ENCODE measurements at regions not wholly inside any gene's neighbourhood (a gene's known extent, or its start where the extent isn't known, plus 50 kb on each side); places are given as distances from the start of the nearest gene placed in this dataset.

GRCh38 chr3:83482402-83483070 is 1476.3 kb upstream of the CADM2 start:
- TF ChIP-seq EZH2 (IDR thresholded peaks at IDR 0.05; ENCODE audit: insufficient read depth, low read length) = no peak
- no peak for TF ChIP-seq CTCF (IDR thresholded peaks at IDR 0.05; ENCODE audit: insufficient read depth, low read depth, low read length)
